Suprapubic skin (tissue), 3 donors: ENCODE measurements at regions not wholly inside any gene's neighbourhood (a gene's known extent, or its start where the extent isn't known, plus 50 kb on each side); places are given as distances from the start of the nearest gene placed in this dataset.

Experiments used
- CTCF ChIP-seq, 2 donors: fragments of 200-600 bp in 1 of 2; fragments of 450-650 bp in 1 of 2; sonication (generic) in 1 of 2; IDR thresholded peaks; one replicate each; pipeline ENCODE4 v1.5.1; 2016 to 2019; ENCODE audit warnings: antibody characterized with exemption in 2 of 2, mild to moderate bottlenecking in 1 of 2, moderate library complexity in 1 of 2
- EP300 ChIP-seq: sonication (generic); formaldehyde crosslinking; IDR thresholded peaks from one replicate; pipeline ENCODE4 v1.6.1; 2017; ENCODE audit warnings: antibody characterized with exemption
- POLR2A ChIP-seq, 2 donors: fragments of 450-650 bp; IDR thresholded peaks; one replicate each; pipeline ENCODE4 v1.6.1; 2017; ENCODE audit warnings: antibody characterized with exemption in 2 of 2, mild to moderate bottlenecking in 2 of 2, moderate library complexity in 2 of 2

GRCh38 chr2:217001740-217002139 is 141.9 kb upstream of the TNP1 start:
- TF ChIP-seq CTCF (IDR thresholded peaks at IDR 0.05) (no peak), POLR2A (IDR thresholded peaks at IDR 0.05) (no peak), EP300 (no peak)
